ENCODE measurements at regions not wholly inside any gene's neighbourhood (a gene's known extent, or its start where the extent isn't known, plus 50 kb on each side); places are given as distances from the start of the nearest gene placed in this dataset.

- ChIA-PET POLR2A (no interaction called here), CTCF (interaction anchor here (0.5 to 1.3 kb wide), 2 partner anchors 19 to 443 kb away, joined by 4 to 5 read pairs; no protein-coding TSS in a partner anchor)
- no peak for ATAC-seq
- no peaks in the 10 kb centered on the region for H3K36me3 Mint-ChIP-seq (ENCODE audit: low read depth)
- no peak overlapping the region for H3K4me3 Mint-ChIP-seq
- no peak for DNase-seq
- H3K4me1 Mint-ChIP-seq: no peaks in the 10 kb centered on the region
- H3K27ac Mint-ChIP-seq: no peak overlapping the region
- intact Hi-C loops (cut with DNase I, micrococcal nuclease): no loop called here
- no peaks in the 10 kb centered on the region for H3K9me3 Mint-ChIP-seq (ENCODE audit: low read depth)
- H3K27me3 Mint-ChIP-seq: peaks cover 13% of the 10 kb centered on the region
Measured at GRCh38 chr9:113665064-113665463, 201.5 kb downstream of the RGS3 start.

- no peak overlapping the region for H3K27ac Mint-ChIP-seq
- CTCF ChIA-PET: interaction anchor here (0.5 to 1.9 kb wide), 5 partner anchors 9 to 442 kb away, joined by 4 to 8 read pairs (median 5); no protein-coding TSS in a partner anchor
Measured at GRCh38 chr9:113665756-113666155, 202.2 kb downstream of the RGS3 start.

GRCh38 chr9:113668061-113668460 lies 204.5 kb downstream of the RGS3 start:
- ATAC-seq (no peak), DNase-seq (no peak)
- POLR2A ChIA-PET: no interaction called here
- intact Hi-C loops (cut with DNase I, micrococcal nuclease): no loop called here
- H3K4me1 Mint-ChIP-seq: no peaks in the 10 kb centered on the region
- no peak overlapping the region for H3K4me3 Mint-ChIP-seq
- H3K9me3 Mint-ChIP-seq (ENCODE audit: low read depth): no peaks in the 10 kb centered on the region
- H3K27ac Mint-ChIP-seq: no peak overlapping the region
- no peaks in the 10 kb centered on the region for H3K36me3 Mint-ChIP-seq (ENCODE audit: low read depth)
- CTCF ChIA-PET: interaction anchor here (1.1 to 1.4 kb wide), 2 partner anchors 10 to 12 kb away, joined by 3 read pairs; no protein-coding TSS in a partner anchor
- no peaks in the 10 kb centered on the region for H3K27me3 Mint-ChIP-seq

More at GRCh38 chr9:113665756-113666155, 202.2 kb downstream of the RGS3 start:
- POLR2A ChIA-PET: no interaction called here
- intact Hi-C loops (cut with DNase I, micrococcal nuclease): no loop called here
- Mint-ChIP-seq H3K4me1 (no peaks in the 10 kb centered on the region), H3K27me3 (peaks cover 6% of the 10 kb centered on the region), H3K36me3 (ENCODE audit: low read depth) (no peaks in the 10 kb centered on the region), H3K9me3 (ENCODE audit: low read depth) (no peaks in the 10 kb centered on the region), H3K4me3 (no peak overlapping the region)
- no peak for DNase-seq
- ATAC-seq: no peak

- no peaks in the 10 kb centered on the region for H3K36me3 Mint-ChIP-seq (ENCODE audit: low read depth)
- ChIA-PET CTCF (interaction anchor here (0.9 to 1.4 kb wide), 3 partner anchors 12 to 13 kb away, joined by 3 to 5 read pairs (median 4); no protein-coding TSS in a partner anchor), POLR2A (no interaction called here)
- H3K27me3 Mint-ChIP-seq: peaks cover 5% of the 10 kb centered on the region
- no peaks in the 10 kb centered on the region for H3K9me3 Mint-ChIP-seq (ENCODE audit: low read depth)
- no peak overlapping the region for H3K4me3 Mint-ChIP-seq
- intact Hi-C loops (cut with DNase I, micrococcal nuclease): no loop called here
- H3K27ac Mint-ChIP-seq: no peak overlapping the region
- ATAC-seq (no peak), DNase-seq (no peak)
- H3K4me1 Mint-ChIP-seq: no peaks in the 10 kb centered on the region
Measured at GRCh38 chr9:113669522-113670115, 206.1 kb downstream of the RGS3 start.

GRCh38 chr9:113673726-113674125 lies 202.4 kb upstream of the ZNF618 start:
- no peaks in the 10 kb centered on the region for H3K9me3 Mint-ChIP-seq (ENCODE audit: low read depth)
- H3K4me3 Mint-ChIP-seq: no peak overlapping the region
- H3K36me3 Mint-ChIP-seq (ENCODE audit: low read depth): no peaks in the 10 kb centered on the region
- ChIA-PET CTCF (interaction anchor here (1.0 to 1.2 kb wide), 2 partner anchors 19 to 36 kb away, joined by 3 to 4 read pairs; no protein-coding TSS in a partner anchor), POLR2A (no interaction called here)
- intact Hi-C loops (cut with DNase I, micrococcal nuclease): no loop called here
- H3K27me3 Mint-ChIP-seq: peaks cover 16% of the 10 kb centered on the region
- DNase-seq: no peak
- no peaks in the 10 kb centered on the region for H3K4me1 Mint-ChIP-seq
- ATAC-seq: no peak
- no peak overlapping the region for H3K27ac Mint-ChIP-seq

- ChIA-PET CTCF (interaction anchor here (0.8 to 1.2 kb wide), 4 partner anchors 10 to 170 kb away, joined by 3 to 4 read pairs (median 3); no protein-coding TSS in a partner anchor), POLR2A (no interaction called here)
- intact Hi-C loops (cut with DNase I, micrococcal nuclease): no loop called here
- no peaks in the 10 kb centered on the region for H3K36me3 Mint-ChIP-seq (ENCODE audit: low read depth)
- no peak for DNase-seq
- H3K4me3 Mint-ChIP-seq: no peak overlapping the region
- H3K27ac Mint-ChIP-seq: no peak overlapping the region
- no peaks in the 10 kb centered on the region for H3K4me1 Mint-ChIP-seq
- peaks cover 16% of the 10 kb centered on the region for H3K27me3 Mint-ChIP-seq
- ATAC-seq: no peak
- no peaks in the 10 kb centered on the region for H3K9me3 Mint-ChIP-seq (ENCODE audit: low read depth)
Measured at GRCh38 chr9:113674436-113674835, 201.7 kb upstream of the ZNF618 start.

- ChIA-PET CTCF (interaction anchor here (0.7 to 1.2 kb wide), 5 partner anchors 9 to 18 kb away, joined by 3 to 4 read pairs (median 3); no protein-coding TSS in a partner anchor), POLR2A (no interaction called here)
- no peak overlapping the region for H3K4me3 Mint-ChIP-seq
- H3K27me3 Mint-ChIP-seq: peaks cover 16% of the 10 kb centered on the region
- no peak overlapping the region for H3K27ac Mint-ChIP-seq
- no peaks in the 10 kb centered on the region for H3K9me3 Mint-ChIP-seq (ENCODE audit: low read depth)
- DNase-seq (no peak), ATAC-seq (peak; percentile 74)
- no peaks in the 10 kb centered on the region for H3K36me3 Mint-ChIP-seq (ENCODE audit: low read depth)
- H3K4me1 Mint-ChIP-seq: no peaks in the 10 kb centered on the region
- intact Hi-C loops (cut with DNase I, micrococcal nuclease): no loop called here
Measured at GRCh38 chr9:113675475-113675941, 200.6 kb upstream of the ZNF618 start.

GRCh38 chr9:113677057-113677456 lies 199.1 kb upstream of the ZNF618 start:
- DNase-seq (no peak), ATAC-seq (no peak)

GRCh38 chr9:113677569-113677968 lies 198.5 kb upstream of the ZNF618 start:
- Mint-ChIP-seq H3K4me1 (no peaks in the 10 kb centered on the region), H3K9me3 (ENCODE audit: low read depth) (no peaks in the 10 kb centered on the region), H3K27me3 (peaks cover 22% of the 10 kb centered on the region), H3K27ac (no peak overlapping the region), H3K4me3 (no peak overlapping the region), H3K36me3 (ENCODE audit: low read depth) (no peaks in the 10 kb centered on the region)
- no peak for DNase-seq
- CTCF ChIA-PET: no interaction called here
- intact Hi-C loops (cut with DNase I, micrococcal nuclease): no loop called here
- POLR2A ChIA-PET: no interaction called here
- no peak for ATAC-seq

More at GRCh38 chr9:113677057-113677456, 199.1 kb upstream of the ZNF618 start:
- CTCF ChIA-PET: interaction anchor here (0.7 to 1.2 kb wide), 2 partner anchors 16 to 381 kb away, joined by 3 read pairs; no protein-coding TSS in a partner anchor
- intact Hi-C loops (cut with DNase I, micrococcal nuclease): no loop called here
- Mint-ChIP-seq H3K4me1 (no peaks in the 10 kb centered on the region), H3K36me3 (ENCODE audit: low read depth) (no peaks in the 10 kb centered on the region), H3K27ac (no peak overlapping the region), H3K4me3 (no peak overlapping the region), H3K27me3 (peaks cover 22% of the 10 kb centered on the region), H3K9me3 (ENCODE audit: low read depth) (no peaks in the 10 kb centered on the region)
- POLR2A ChIA-PET: no interaction called here

- no peaks in the 10 kb centered on the region for H3K36me3 Mint-ChIP-seq (ENCODE audit: low read depth)
- no peak for DNase-seq
- H3K9me3 Mint-ChIP-seq (ENCODE audit: low read depth): no peaks in the 10 kb centered on the region
- H3K4me1 Mint-ChIP-seq: no peaks in the 10 kb centered on the region
- ATAC-seq: no peak
- H3K4me3 Mint-ChIP-seq: no peak overlapping the region
- peaks cover 25% of the 10 kb centered on the region for H3K27me3 Mint-ChIP-seq
- CTCF ChIA-PET: interaction anchor here (0.8 to 1.2 kb wide), 2 partner anchors 12 to 629 kb away, joined by 3 to 4 read pairs; no protein-coding TSS in a partner anchor
- POLR2A ChIA-PET: no interaction called here
- H3K27ac Mint-ChIP-seq: no peak overlapping the region
- intact Hi-C loops (cut with DNase I, micrococcal nuclease): no loop called here
Measured at GRCh38 chr9:113678119-113678858, 197.8 kb upstream of the ZNF618 start.

GRCh38 chr9:113678859-113679256 lies 197.3 kb upstream of the ZNF618 start:
- H3K9me3 Mint-ChIP-seq (ENCODE audit: low read depth): no peaks in the 10 kb centered on the region
- no peaks in the 10 kb centered on the region for H3K36me3 Mint-ChIP-seq (ENCODE audit: low read depth)
- DNase-seq: no peak
- H3K27me3 Mint-ChIP-seq: peaks cover 27% of the 10 kb centered on the region
- no peaks in the 10 kb centered on the region for H3K4me1 Mint-ChIP-seq
- CTCF ChIA-PET: interaction anchor here (0.8 to 1.2 kb wide), 2 partner anchors 13 to 629 kb away, joined by 3 to 4 read pairs; no protein-coding TSS in a partner anchor
- ATAC-seq: no peak
- POLR2A ChIA-PET: no interaction called here
- H3K27ac Mint-ChIP-seq: no peak overlapping the region
- intact Hi-C loops (cut with DNase I, micrococcal nuclease): no loop called here
- H3K4me3 Mint-ChIP-seq: no peak overlapping the region

Data from activated CD4-positive, alpha-beta T cell treated with anti-CD3 and anti-CD28 coated beads for 36 hours (primary cell).